ENCODE measurements at regions not wholly inside any gene's neighbourhood (a gene's known extent, or its start where the extent isn't known, plus 50 kb on each side); places are given as distances from the start of the nearest gene placed in this dataset.
A peak's percentile ranks its signal among the peaks of the same experiment; 100 is the strongest.

DNA sequence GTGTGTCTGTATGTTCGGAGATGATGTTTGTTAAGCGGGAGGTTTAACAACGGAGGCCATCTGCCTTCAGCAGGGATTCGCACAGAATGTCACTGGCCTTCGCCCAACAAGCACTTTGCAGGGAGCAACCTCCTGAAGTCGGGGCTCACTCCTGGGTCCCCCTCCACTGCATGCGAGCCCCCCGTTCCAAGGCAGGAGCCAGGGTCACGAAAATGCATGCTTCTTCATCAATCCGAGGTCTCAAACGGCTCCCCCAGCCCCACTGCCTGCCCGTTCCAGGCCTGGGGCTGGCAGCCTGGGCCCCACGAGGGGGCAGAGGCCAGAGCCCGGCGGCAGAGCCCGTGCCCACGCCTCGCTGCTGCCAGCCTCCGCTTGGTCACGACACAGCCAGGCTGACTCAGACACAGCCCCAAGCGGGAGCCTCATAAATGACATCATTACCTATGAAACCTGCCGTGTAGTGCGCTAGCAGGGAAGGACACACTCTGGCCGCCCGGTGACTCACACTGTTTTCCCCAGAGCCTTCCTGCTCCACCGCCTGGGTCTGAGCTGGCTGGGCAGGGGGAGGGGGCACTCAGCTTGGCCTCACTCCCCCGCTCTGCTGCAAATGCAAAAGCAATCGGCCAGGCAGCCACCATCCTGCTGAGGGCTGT, 169.5 kb upstream of the RTL1 start:
- FAIRE-seq (peak; percentile 68), DNase-seq (ENCODE audit: low read depth) (peak; percentile 95)
- Histone ChIP-seq H3K9me3 (ENCODE audit: insufficient read depth, low read depth, low read length) (no peaks in the 10 kb centered on the region), H3K9ac (ENCODE audit: low read length) (peak overlapping the region; percentile 64), H3K36me3 (ENCODE audit: insufficient read depth, low read length) (no peaks in the 10 kb centered on the region), H3K4me2 (ENCODE audit: low read length) (peak overlapping the region; percentile 65), H3K79me2 (ENCODE audit: insufficient read depth, low read length) (no peaks in the 10 kb centered on the region), H3K27ac (ENCODE audit: low read depth, low read length) (peak overlapping the region; percentile 82), H4K20me1 (ENCODE audit: insufficient read depth, low read length) (peaks cover 34% of the 10 kb centered on the region), H2AFZ (ENCODE audit: low read depth, low read length) (no peak overlapping the region), H3K4me3 (ENCODE audit: insufficient read depth, low read depth, low read length) (peak overlapping the region; percentile 5), H3K27me3 (ENCODE audit: insufficient read depth, low read length) (no peaks in the 10 kb centered on the region), H3K4me1 (ENCODE audit: insufficient read depth, low read length) (peaks cover 56% of the 10 kb centered on the region)
- H3K4me1 Mint-ChIP-seq (ENCODE audit: low read depth, unreplicated experiment), result peaks cover 30% of the 10 kb centered on the region
- H3K27me3 Mint-ChIP-seq (ENCODE audit: low read depth, unreplicated experiment), result peaks cover 1% of the 10 kb centered on the region
- no peaks in the 10 kb centered on the region for H3K9me3 Mint-ChIP-seq (ENCODE audit: unreplicated experiment)
- H3K36me3 Mint-ChIP-seq (ENCODE audit: low read depth, unreplicated experiment), result peaks cover 6% of the 10 kb centered on the region
- no peak overlapping the region for H3K4me3 Mint-ChIP-seq (ENCODE audit: unreplicated experiment)
- no peak for TF ChIP-seq EZH2 (IDR thresholded peaks at IDR 0.05; ENCODE audit: insufficient read depth, low read length)
- TF ChIP-seq, protein P1, sequence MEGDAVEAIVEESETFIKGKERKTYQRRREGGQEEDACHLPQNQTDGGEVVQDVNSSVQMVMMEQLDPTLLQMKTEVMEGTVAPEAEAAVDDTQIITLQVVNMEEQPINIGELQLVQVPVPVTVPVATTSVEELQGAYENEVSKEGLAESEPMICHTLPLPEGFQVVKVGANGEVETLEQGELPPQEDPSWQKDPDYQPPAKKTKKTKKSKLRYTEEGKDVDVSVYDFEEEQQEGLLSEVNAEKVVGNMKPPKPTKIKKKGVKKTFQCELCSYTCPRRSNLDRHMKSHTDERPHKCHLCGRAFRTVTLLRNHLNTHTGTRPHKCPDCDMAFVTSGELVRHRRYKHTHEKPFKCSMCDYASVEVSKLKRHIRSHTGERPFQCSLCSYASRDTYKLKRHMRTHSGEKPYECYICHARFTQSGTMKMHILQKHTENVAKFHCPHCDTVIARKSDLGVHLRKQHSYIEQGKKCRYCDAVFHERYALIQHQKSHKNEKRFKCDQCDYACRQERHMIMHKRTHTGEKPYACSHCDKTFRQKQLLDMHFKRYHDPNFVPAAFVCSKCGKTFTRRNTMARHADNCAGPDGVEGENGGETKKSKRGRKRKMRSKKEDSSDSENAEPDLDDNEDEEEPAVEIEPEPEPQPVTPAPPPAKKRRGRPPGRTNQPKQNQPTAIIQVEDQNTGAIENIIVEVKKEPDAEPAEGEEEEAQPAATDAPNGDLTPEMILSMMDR (IDR thresholded peaks at IDR 0.05; ENCODE audit: insufficient read depth, low read depth, low read length), result no peak
- no peak overlapping the region for H3K27ac Mint-ChIP-seq (ENCODE audit: unreplicated experiment)

DNA sequence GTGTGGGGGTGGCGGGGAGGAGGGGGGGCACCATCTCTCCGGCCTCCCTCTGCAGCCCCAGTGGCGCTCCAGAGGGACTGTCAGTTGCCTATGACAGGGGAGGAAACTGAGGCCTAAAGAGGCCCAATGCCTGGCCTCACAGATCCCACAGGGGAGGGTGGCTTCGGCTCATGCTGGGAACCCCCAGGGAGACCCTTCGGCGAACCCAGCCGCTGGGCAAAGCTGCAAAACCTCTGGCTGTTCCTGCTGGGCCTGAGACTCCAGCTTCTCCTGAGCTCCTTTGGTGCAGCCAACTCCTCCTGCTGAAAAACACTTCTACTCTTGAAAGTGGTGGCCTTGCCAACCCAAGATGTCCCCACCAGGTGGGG, 170.1 kb upstream of the RTL1 start:
- DNase-seq (ENCODE audit: low read depth) (no peak), FAIRE-seq (no peak)
- Histone ChIP-seq H3K36me3 (ENCODE audit: insufficient read depth, low read length) (no peaks in the 10 kb centered on the region), H2AFZ (ENCODE audit: low read depth, low read length) (no peak overlapping the region), H3K4me3 (ENCODE audit: insufficient read depth, low read depth, low read length) (no peak overlapping the region), H3K4me2 (ENCODE audit: low read length) (peak overlapping the region; percentile 65), H3K9ac (ENCODE audit: low read length) (no peak overlapping the region), H4K20me1 (ENCODE audit: insufficient read depth, low read length) (peaks cover 29% of the 10 kb centered on the region), H3K4me1 (ENCODE audit: insufficient read depth, low read length) (peaks cover 54% of the 10 kb centered on the region), H3K27ac (ENCODE audit: low read depth, low read length) (peak overlapping the region; percentile 67), H3K79me2 (ENCODE audit: insufficient read depth, low read length) (no peaks in the 10 kb centered on the region), H3K9me3 (ENCODE audit: insufficient read depth, low read depth, low read length) (no peaks in the 10 kb centered on the region), H3K27me3 (ENCODE audit: insufficient read depth, low read length) (no peaks in the 10 kb centered on the region)
- peaks cover 30% of the 10 kb centered on the region for H3K4me1 Mint-ChIP-seq (ENCODE audit: low read depth, unreplicated experiment)
- peaks cover 6% of the 10 kb centered on the region for H3K36me3 Mint-ChIP-seq (ENCODE audit: low read depth, unreplicated experiment)
- no peaks in the 10 kb centered on the region for H3K9me3 Mint-ChIP-seq (ENCODE audit: unreplicated experiment)
- TF ChIP-seq, protein P1 (IDR thresholded peaks at IDR 0.05; ENCODE audit: insufficient read depth, low read depth, low read length), result no peak
- TF ChIP-seq EZH2 (IDR thresholded peaks at IDR 0.05; ENCODE audit: insufficient read depth, low read length), result no peak
- peaks cover 1% of the 10 kb centered on the region for H3K27me3 Mint-ChIP-seq (ENCODE audit: low read depth, unreplicated experiment)
- no peak overlapping the region for H3K4me3 Mint-ChIP-seq (ENCODE audit: unreplicated experiment)
- peak overlapping the region; percentile 41 for H3K27ac Mint-ChIP-seq (ENCODE audit: unreplicated experiment)

All from astrocyte (in vitro differentiated cells and primary cell).